GM12892 (cell line): ENCODE measurements at regions not wholly inside any gene's neighbourhood (a gene's known extent, or its start where the extent isn't known, plus 50 kb on each side); places are given as distances from the start of the nearest gene placed in this dataset.
"Not testable (repeated sequence)": the region's sequence is repeated elsewhere in the genome, so short reads cannot be mapped to it uniquely, and the experiment has no call there.

ENCODE experiments used
- DNase-seq: peaks from one replicate; pipeline ENCODE4 v3.0.0; 2011; ENCODE audit not compliant: insufficient read length
- FAIRE-seq: peaks from 2 replicates; lab custom pipeline; 2011; peaks lifted over from hg19 to GRCh38; lab: Jason Lieb, UNC
- POLR2A ChIP-seq: IDR thresholded peaks from 2 replicates; pipeline ENCODE4 v1.6.1; 2011; ENCODE audit warnings: low read depth, low read length, control low read depth
- POLR2AphosphoS5 ChIP-seq: IDR thresholded peaks from 2 replicates; pipeline ENCODE4 v1.6.1; 2011; ENCODE audit warnings: low read depth, low read length, control low read depth
- TAF1 ChIP-seq: IDR thresholded peaks from 2 replicates; pipeline ENCODE4 v1.6.1; 2011; ENCODE audit warnings: low read depth, mild to moderate bottlenecking, control low read depth, low read length, borderline replicate concordance

- TF ChIP-seq POLR2A, result no peak
- no peak for TF ChIP-seq TAF1
- no peak for TF ChIP-seq POLR2AphosphoS5
- FAIRE-seq, result no peak
- no peak for DNase-seq
These were observed 119.0 kb upstream of the OR13H1 start for GRCh38 chrX:131424895-131425294.

- not testable (repeated sequence) for FAIRE-seq
These were observed 113.4 kb upstream of the OR13H1 start for GRCh38 chrX:131430465-131430864.

DNA sequence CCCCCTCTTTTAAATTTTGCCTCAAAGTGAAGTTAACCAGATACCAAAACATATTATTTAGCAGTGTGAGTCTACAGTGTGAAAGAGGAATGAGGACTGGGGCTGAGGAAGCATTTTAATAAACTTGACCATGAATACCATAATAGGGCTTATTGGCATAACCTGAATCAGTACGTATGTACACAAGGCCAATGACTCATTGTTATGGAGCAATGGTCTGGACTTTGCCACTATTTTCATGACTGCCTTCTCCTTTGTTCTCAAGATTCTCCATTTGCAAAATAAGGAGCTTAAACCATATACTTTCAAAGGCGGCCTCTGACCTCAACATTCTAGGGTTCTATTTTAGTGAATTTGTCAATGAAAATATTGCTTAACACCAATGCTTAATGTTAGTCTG is 102.8 kb upstream of the OR13H1 start:
- no peak for TF ChIP-seq TAF1
- TF ChIP-seq POLR2A, result no peak
- TF ChIP-seq POLR2AphosphoS5, result no peak
- DNase-seq (no peak), FAIRE-seq (no peak)

More at GRCh38 chrX:131430465-131430864, 113.4 kb upstream of the OR13H1 start:
- not testable (repeated sequence) for DNase-seq

DNA sequence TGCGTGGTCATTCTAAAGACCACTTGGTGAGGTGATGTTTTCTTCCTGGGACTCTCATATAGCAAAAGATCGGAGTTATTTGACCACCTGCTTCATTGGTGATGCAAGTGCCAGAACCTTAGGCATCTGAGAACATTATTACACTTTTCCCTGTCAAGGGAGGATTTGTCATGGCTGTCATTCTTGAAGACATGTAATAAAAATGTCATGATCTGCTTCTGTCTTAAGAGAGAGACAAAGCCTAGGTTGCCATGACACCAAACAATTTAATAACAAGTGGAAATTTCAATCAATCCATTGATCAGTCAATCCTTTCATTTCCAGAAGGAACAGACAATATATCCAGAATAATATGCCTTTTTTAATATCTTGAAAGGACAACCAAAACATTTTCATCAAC is 97.9 kb upstream of the OR13H1 start:
- FAIRE-seq, result no peak
- TF ChIP-seq POLR2AphosphoS5 (no peak), POLR2A (no peak), TAF1 (no peak)
- DNase-seq, result no peak

GRCh38 chrX:131461855-131462254 is 82.0 kb upstream of the OR13H1 start:
- DNase-seq, FAIRE-seq: not testable (repeated sequence)

GRCh38 chrX:131473809-131474208 is 70.1 kb upstream of the OR13H1 start:
- not testable (repeated sequence) for FAIRE-seq, DNase-seq

DNA sequence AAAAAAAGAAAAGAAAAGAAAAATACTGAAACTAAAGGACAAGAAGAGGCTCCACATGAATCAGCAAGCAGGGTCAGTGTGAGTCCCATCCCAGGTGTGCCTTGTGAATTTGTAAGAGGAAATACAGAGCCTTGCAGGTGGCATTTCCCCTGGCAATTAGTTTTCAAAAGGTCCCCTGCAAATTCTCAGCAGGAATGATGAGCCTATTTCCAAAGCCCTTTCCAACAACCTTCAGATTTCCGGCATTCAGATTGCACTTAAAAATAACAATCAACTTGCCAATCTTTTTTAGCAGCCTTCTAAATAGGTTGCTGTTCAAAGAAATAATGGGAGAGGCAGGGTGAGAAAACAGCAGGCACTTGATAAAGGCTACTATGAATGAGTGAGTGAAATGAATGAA is 66.4 kb upstream of the OR13H1 start:
- TF ChIP-seq POLR2AphosphoS5, result no peak
- no peak for TF ChIP-seq POLR2A
- no peak for TF ChIP-seq TAF1
- FAIRE-seq (no peak), DNase-seq (no peak)
